GM18870 (cell line): ENCODE measurements at regions not wholly inside any gene's neighbourhood (a gene's known extent, or its start where the extent isn't known, plus 50 kb on each side); places are given as distances from the start of the nearest gene placed in this dataset.
"Not testable (repeated sequence)": the region's sequence is repeated elsewhere in the genome, so short reads cannot be mapped to it uniquely, and the experiment has no call there.

Experiments used
- ATAC-seq: cut with Tn5 transposase; IDR thresholded peaks from one replicate; pipeline ENCODE4 v1.9.1; 2021; ENCODE audit warnings: moderate library complexity; ENCODE audit not compliant: unreplicated experiment

- no peak for ATAC-seq
These were observed 386.3 kb upstream of the CHAC2 start for GRCh38 chr2:53381271-53381670.

- ATAC-seq = no peak
These were observed 388.1 kb upstream of the CHAC2 start for GRCh38 chr2:53379547-53379946.

GRCh38 chr2:53378791-53379190 lies 388.8 kb upstream of the CHAC2 start:
- ATAC-seq = no peak

GRCh38 chr2:53373126-53373525 lies 394.5 kb upstream of the CHAC2 start:
- no peak for ATAC-seq

GRCh38 chr2:53366543-53366942 lies 401.1 kb upstream of the CHAC2 start:
- no peak for ATAC-seq

- ATAC-seq = no peak
These were observed 404.7 kb upstream of the CHAC2 start for GRCh38 chr2:53362934-53363333.

- no peak for ATAC-seq
These were observed 411.2 kb upstream of the CHAC2 start for GRCh38 chr2:53356291-53356905.

GRCh38 chr2:53353135-53354114 lies 414.2 kb upstream of the CHAC2 start:
- no peak for ATAC-seq

- ATAC-seq = no peak
These were observed 420.3 kb upstream of the CHAC2 start for GRCh38 chr2:53347269-53347668.

- ATAC-seq = no peak
These were observed 425.4 kb upstream of the CHAC2 start for GRCh38 chr2:53342248-53342647.

GRCh38 chr2:53334610-53335009 lies 433.0 kb upstream of the CHAC2 start:
- no peak for ATAC-seq

GRCh38 chr2:53331667-53332066 lies 435.9 kb upstream of the CHAC2 start:
- no peak for ATAC-seq

GRCh38 chr2:53317861-53318260 lies 449.7 kb upstream of the CHAC2 start:
- no peak for ATAC-seq

- ATAC-seq = no peak
These were observed 452.5 kb upstream of the CHAC2 start for GRCh38 chr2:53315149-53315548.

GRCh38 chr2:53314718-53315117 lies 452.9 kb upstream of the CHAC2 start:
- ATAC-seq = no peak

- not testable (repeated sequence) for ATAC-seq
These were observed 454.0 kb upstream of the CHAC2 start for GRCh38 chr2:53313644-53314043.

- ATAC-seq = no peak
These were observed 454.9 kb upstream of the CHAC2 start for GRCh38 chr2:53312721-53313120.

- no peak for ATAC-seq
These were observed 455.4 kb upstream of the CHAC2 start for GRCh38 chr2:53312181-53312580.

- no peak for ATAC-seq
These were observed 464.5 kb upstream of the CHAC2 start for GRCh38 chr2:53303012-53303578.

GRCh38 chr2:53302455-53302854 lies 465.1 kb upstream of the CHAC2 start:
- no peak for ATAC-seq

GRCh38 chr2:53289309-53290006 lies 478.1 kb upstream of the CHAC2 start:
- no peak for ATAC-seq
